ENCODE measurements at regions not wholly inside any gene's neighbourhood (a gene's known extent, or its start where the extent isn't known, plus 50 kb on each side); places are given as distances from the start of the nearest gene placed in this dataset.

DNA sequence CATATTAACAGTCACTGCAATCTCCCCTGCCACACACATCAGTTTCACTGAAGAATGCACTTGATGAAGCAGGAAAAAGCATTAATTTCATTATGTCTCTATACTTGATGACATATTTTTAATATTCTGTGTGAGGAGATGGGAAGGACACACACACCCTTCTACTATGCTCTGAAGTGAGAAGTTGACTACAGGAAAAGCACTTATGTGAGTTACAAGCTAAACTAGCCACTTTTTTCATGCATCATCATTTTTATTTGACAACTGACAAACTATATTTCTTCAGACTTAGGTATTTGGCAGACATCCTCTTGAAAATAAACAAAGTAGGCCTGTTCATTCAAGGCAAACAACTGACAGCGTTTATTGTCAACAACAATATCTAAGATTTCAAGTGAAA, 150.4 kb upstream of the ID2 start:
- Histone ChIP-seq H4K20me1 (ENCODE audit: insufficient read depth) (no peaks in the 10 kb centered on the region), H3K9me3 (ENCODE audit: low read length) (no peaks in the 10 kb centered on the region), H3K27ac (ENCODE audit: low read length) (no peak overlapping the region), H3K36me3 (ENCODE audit: insufficient read depth, low read length) (no peaks in the 10 kb centered on the region), H3K9ac (ENCODE audit: low read length) (no peak overlapping the region), H3K79me2 (replicated peaks; ENCODE audit: insufficient read depth, low read length) (no peaks in the 10 kb centered on the region), H3K27me3 (ENCODE audit: insufficient read depth, low read depth, low read length) (no peaks in the 10 kb centered on the region), H3K9me2 (ENCODE audit: insufficient read depth, low read length) (no peaks in the 10 kb centered on the region), H3K4me3 (ENCODE audit: low read length) (no peak overlapping the region), H3K4me2 (ENCODE audit: low read length) (no peak overlapping the region), H3F3A (ENCODE audit: insufficient read depth, low read length, poor library complexity, severe bottlenecking) (no peaks in the 10 kb centered on the region), H2AFZ (ENCODE audit: low read depth, low read length) (no peak overlapping the region)
- TF ChIP-seq EZH2 (IDR thresholded peaks at IDR 0.05; ENCODE audit: borderline replicate concordance, insufficient read depth, low read length, poor library complexity, severe bottlenecking) (no peak), POLR2AphosphoS5 (IDR thresholded peaks at IDR 0.05) (no peak)

DNA sequence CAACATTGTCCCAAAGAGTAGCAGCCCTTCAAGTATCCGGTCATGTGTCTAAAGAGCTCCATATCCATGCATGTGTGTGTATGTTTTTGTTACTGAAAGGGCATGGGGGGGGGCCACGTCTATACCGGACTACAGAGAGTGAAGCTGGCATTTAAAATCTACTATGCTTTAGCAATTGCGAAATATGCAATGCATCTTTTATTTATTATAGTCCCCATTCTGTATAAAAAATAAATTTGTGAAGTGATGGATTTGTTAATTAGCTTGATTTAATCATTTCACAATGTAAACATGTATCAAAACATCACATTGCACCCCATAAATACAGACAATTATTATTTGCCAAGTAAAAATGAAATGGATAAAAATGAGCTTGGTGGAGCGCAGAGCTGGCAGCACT, 149.4 kb upstream of the ID2 start:
- Histone ChIP-seq H3K9me2 (ENCODE audit: insufficient read depth, low read length) (no peaks in the 10 kb centered on the region), H3K79me2 (replicated peaks; ENCODE audit: insufficient read depth, low read length) (no peaks in the 10 kb centered on the region), H3K36me3 (ENCODE audit: insufficient read depth, low read length) (no peaks in the 10 kb centered on the region), H3K4me3 (ENCODE audit: low read length) (no peak overlapping the region), H3K9me3 (ENCODE audit: low read length) (no peaks in the 10 kb centered on the region), H3K27me3 (ENCODE audit: insufficient read depth, low read depth, low read length) (no peaks in the 10 kb centered on the region), H3K27ac (ENCODE audit: low read length) (no peak overlapping the region), H3K9ac (ENCODE audit: low read length) (no peak overlapping the region), H3F3A (ENCODE audit: insufficient read depth, low read length, poor library complexity, severe bottlenecking) (no peaks in the 10 kb centered on the region), H3K4me2 (ENCODE audit: low read length) (no peak overlapping the region), H2AFZ (ENCODE audit: low read depth, low read length) (no peak overlapping the region), H4K20me1 (ENCODE audit: insufficient read depth) (no peaks in the 10 kb centered on the region)
- TF ChIP-seq EP300 (conservative IDR thresholded peaks at IDR 0.05; ENCODE audit: poor library complexity, severe bottlenecking) (no peak), RAD21 (conservative IDR thresholded peaks at IDR 0.05) (no peak), MXI1 (conservative IDR thresholded peaks at IDR 0.05; ENCODE audit: poor library complexity, severe bottlenecking) (no peak), SMC3 (conservative IDR thresholded peaks at IDR 0.05; ENCODE audit: poor library complexity) (no peak), TAF1 (IDR thresholded peaks at IDR 0.05; ENCODE audit: low read depth) (no peak), EZH2 (IDR thresholded peaks at IDR 0.05; ENCODE audit: borderline replicate concordance, insufficient read depth, low read length, poor library complexity, severe bottlenecking) (no peak), POLR2AphosphoS5 (IDR thresholded peaks at IDR 0.05) (no peak)
- TF ChIP-seq, protein P1, sequence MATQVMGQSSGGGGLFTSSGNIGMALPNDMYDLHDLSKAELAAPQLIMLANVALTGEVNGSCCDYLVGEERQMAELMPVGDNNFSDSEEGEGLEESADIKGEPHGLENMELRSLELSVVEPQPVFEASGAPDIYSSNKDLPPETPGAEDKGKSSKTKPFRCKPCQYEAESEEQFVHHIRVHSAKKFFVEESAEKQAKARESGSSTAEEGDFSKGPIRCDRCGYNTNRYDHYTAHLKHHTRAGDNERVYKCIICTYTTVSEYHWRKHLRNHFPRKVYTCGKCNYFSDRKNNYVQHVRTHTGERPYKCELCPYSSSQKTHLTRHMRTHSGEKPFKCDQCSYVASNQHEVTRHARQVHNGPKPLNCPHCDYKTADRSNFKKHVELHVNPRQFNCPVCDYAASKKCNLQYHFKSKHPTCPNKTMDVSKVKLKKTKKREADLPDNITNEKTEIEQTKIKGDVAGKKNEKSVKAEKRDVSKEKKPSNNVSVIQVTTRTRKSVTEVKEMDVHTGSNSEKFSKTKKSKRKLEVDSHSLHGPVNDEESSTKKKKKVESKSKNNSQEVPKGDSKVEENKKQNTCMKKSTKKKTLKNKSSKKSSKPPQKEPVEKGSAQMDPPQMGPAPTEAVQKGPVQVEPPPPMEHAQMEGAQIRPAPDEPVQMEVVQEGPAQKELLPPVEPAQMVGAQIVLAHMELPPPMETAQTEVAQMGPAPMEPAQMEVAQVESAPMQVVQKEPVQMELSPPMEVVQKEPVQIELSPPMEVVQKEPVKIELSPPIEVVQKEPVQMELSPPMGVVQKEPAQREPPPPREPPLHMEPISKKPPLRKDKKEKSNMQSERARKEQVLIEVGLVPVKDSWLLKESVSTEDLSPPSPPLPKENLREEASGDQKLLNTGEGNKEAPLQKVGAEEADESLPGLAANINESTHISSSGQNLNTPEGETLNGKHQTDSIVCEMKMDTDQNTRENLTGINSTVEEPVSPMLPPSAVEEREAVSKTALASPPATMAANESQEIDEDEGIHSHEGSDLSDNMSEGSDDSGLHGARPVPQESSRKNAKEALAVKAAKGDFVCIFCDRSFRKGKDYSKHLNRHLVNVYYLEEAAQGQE (IDR thresholded peaks at IDR 0.05; ENCODE audit: borderline replicate concordance) = no peak
- TF ChIP-seq, protein P2, sequence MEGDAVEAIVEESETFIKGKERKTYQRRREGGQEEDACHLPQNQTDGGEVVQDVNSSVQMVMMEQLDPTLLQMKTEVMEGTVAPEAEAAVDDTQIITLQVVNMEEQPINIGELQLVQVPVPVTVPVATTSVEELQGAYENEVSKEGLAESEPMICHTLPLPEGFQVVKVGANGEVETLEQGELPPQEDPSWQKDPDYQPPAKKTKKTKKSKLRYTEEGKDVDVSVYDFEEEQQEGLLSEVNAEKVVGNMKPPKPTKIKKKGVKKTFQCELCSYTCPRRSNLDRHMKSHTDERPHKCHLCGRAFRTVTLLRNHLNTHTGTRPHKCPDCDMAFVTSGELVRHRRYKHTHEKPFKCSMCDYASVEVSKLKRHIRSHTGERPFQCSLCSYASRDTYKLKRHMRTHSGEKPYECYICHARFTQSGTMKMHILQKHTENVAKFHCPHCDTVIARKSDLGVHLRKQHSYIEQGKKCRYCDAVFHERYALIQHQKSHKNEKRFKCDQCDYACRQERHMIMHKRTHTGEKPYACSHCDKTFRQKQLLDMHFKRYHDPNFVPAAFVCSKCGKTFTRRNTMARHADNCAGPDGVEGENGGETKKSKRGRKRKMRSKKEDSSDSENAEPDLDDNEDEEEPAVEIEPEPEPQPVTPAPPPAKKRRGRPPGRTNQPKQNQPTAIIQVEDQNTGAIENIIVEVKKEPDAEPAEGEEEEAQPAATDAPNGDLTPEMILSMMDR (IDR thresholded peaks at IDR 0.05; ENCODE audit: poor library complexity, severe bottlenecking) = no peak

DNA sequence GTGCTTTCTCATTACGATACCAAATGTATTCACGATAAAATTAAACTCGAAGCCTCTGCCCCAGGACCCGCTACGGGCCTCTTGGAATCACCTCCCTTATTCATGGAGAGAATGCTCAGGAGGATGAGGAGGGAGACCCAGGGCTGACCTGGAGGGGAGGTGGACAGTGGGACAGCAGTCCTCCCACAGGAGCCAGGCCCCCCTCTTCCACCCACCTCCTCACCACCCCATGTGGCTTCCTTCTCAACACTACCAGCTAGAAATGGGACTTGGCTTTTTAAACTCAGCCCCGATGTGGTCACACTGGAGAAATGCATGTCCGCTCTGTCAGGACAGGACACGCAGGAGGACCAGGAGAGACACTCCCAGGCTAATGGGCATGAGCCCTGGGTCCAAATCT, 147.9 kb upstream of the ID2 start:
- H2AFZ ChIP-seq (ENCODE audit: low read depth, low read length) = no peak overlapping the region
- no peaks in the 10 kb centered on the region for H3K27me3 ChIP-seq (ENCODE audit: insufficient read depth, low read depth, low read length)
- no peak for TF ChIP-seq MXI1 (conservative IDR thresholded peaks at IDR 0.05; ENCODE audit: poor library complexity, severe bottlenecking)
- TF ChIP-seq, protein P2 (IDR thresholded peaks at IDR 0.05; ENCODE audit: poor library complexity, severe bottlenecking) = no peak
- TF ChIP-seq EZH2 (IDR thresholded peaks at IDR 0.05; ENCODE audit: borderline replicate concordance, insufficient read depth, low read length, poor library complexity, severe bottlenecking) = no peak
- TF ChIP-seq TAF1 (IDR thresholded peaks at IDR 0.05; ENCODE audit: low read depth) = no peak
- no peak for TF ChIP-seq RAD21 (conservative IDR thresholded peaks at IDR 0.05)
- TF ChIP-seq SMC3 (conservative IDR thresholded peaks at IDR 0.05; ENCODE audit: poor library complexity) = no peak
- TF ChIP-seq, protein P1 (IDR thresholded peaks at IDR 0.05; ENCODE audit: borderline replicate concordance) = no peak
- no peaks in the 10 kb centered on the region for H4K20me1 ChIP-seq (ENCODE audit: insufficient read depth)
- no peak overlapping the region for H3K4me2 ChIP-seq (ENCODE audit: low read length)
- no peaks in the 10 kb centered on the region for H3K9me3 ChIP-seq (ENCODE audit: low read length)
- no peaks in the 10 kb centered on the region for H3K36me3 ChIP-seq (ENCODE audit: insufficient read depth, low read length)
- H3K4me3 ChIP-seq (ENCODE audit: low read length) = no peak overlapping the region
- H3K79me2 ChIP-seq (replicated peaks; ENCODE audit: insufficient read depth, low read length) = no peaks in the 10 kb centered on the region
- no peak overlapping the region for H3K9ac ChIP-seq (ENCODE audit: low read length)
- H3K9me2 ChIP-seq (ENCODE audit: insufficient read depth, low read length) = no peaks in the 10 kb centered on the region
- no peaks in the 10 kb centered on the region for H3F3A ChIP-seq (ENCODE audit: insufficient read depth, low read length, poor library complexity, severe bottlenecking)
- no peak overlapping the region for H3K27ac ChIP-seq (ENCODE audit: low read length)

Data from neural cell (in vitro differentiated cells).